Heart right ventricle (tissue), 16 donors: ENCODE measurements at regions not wholly inside any gene's neighbourhood (a gene's known extent, or its start where the extent isn't known, plus 50 kb on each side); places are given as distances from the start of the nearest gene placed in this dataset.

Experiments
- ATAC-seq, 8 donors: fragments of 200-7000 bp; cut with Tn5 transposase; one replicate each; pipeline ENCODE4 v1.9.1; 2020; ENCODE audit warnings: mild to moderate bottlenecking in 8 of 8, moderate library complexity in 8 of 8, moderate number of reproducible peaks in 1 of 8
- DNase-seq, 2 donors: peaks; one replicate each; pipeline ENCODE4 v3.0.0-alpha.2; 2020
- H3K27ac ChIP-seq, 10 donors: fragments of 200-600 bp; sonication (generic) in 2 of 10; one replicate each; pipeline versions ENCODE4 v1.5.0 to v1.8.0; 2020 to 2022; ENCODE audit warnings: mild to moderate bottlenecking in 3 of 10
- H3K27me3 ChIP-seq, 7 donors: fragments of 200-600 bp; one replicate each; pipeline ENCODE4 v1.8.0; 2021 to 2022; ENCODE audit warnings: mild to moderate bottlenecking in 2 of 7
- H3K36me3 ChIP-seq, 9 donors: fragments of 200-600 bp; sonication (generic) in 1 of 9; one replicate each; pipeline versions ENCODE4 v1.5.0 to v1.8.0; 2020 to 2022; ENCODE audit warnings: mild to moderate bottlenecking in 2 of 9
- H3K4me1 ChIP-seq, 9 donors: fragments of 200-600 bp; sonication (generic) in 1 of 9; one replicate each; pipeline versions ENCODE4 v1.5.0 to v1.8.0; 2020 to 2022; ENCODE audit warnings: mild to moderate bottlenecking in 4 of 9
- H3K4me3 ChIP-seq, 10 donors: fragments of 200-600 bp; sonication (generic) in 2 of 10; one replicate each; pipeline versions ENCODE4 v1.5.0 to v1.8.0; 2020 to 2022; ENCODE audit warnings: mild to moderate bottlenecking in 7 of 10, moderate library complexity in 2 of 10
- H3K9me3 ChIP-seq, 11 donors: fragments of 200-600 bp in 10 of 11; sonication (generic) in 2 of 11; one replicate each; pipeline versions ENCODE4 v1.5.0 to v1.8.0; 2013 to 2022; ENCODE audit warnings: mild to moderate bottlenecking in 2 of 11, control low read depth in 1 of 11, moderate library complexity in 1 of 11
- CTCF ChIP-seq, 9 donors: fragments of 200-600 bp; sonication (generic) in 2 of 9; IDR thresholded peaks; one replicate each; pipeline versions ENCODE4 v1.5.0 to v1.8.0; 2021 to 2022; ENCODE audit warnings: antibody characterized with exemption in 9 of 9, mild to moderate bottlenecking in 5 of 9, moderate library complexity in 1 of 9
- WGBS, 2 donors: extraction: QIAGEN DNeasy Blood & Tissue Kit; methylation state at CpG; one replicate each; pipeline ENCODE4 v1.1.7; 2013; ENCODE audit warnings: inconsistent platforms in 1 of 2; 5-methylcytosine and 5-hydroxymethylcytosine counted together
- intact Hi-C, 10 donors: fragments of 100-400 bp; cut with DNase I; formaldehyde crosslinking; loops; one replicate each; pipeline versions ENCODE4 v1.11.1 to v1.14.2; 2022
- donor health status: Arrhythmogenic right ventricular cardiomyopathy.
- donor health status: ischemic (EF 13 %, LVEDD 7.1; RV severe dilation, severe dysfunction).
- donor health status: healthy with polysubstance abuse.
- donor health status: DM: no; HTN: yes; CAD: no.
- donor health status: DM: no; HTN: no; CAD: no.
- donor health status: ischemic (EF 25% LVEDD 6.9; RV normal size, moderate dysfunction).
- donor health status: ischemic (EF 25% LVEDD 5.7; RV mildly dilated, moderate dysfunction).
- donor health status: healthy.
- donor health status: DM: yes; HTN: yes; CAD: no.
- donor health status: Ischemic cardiomyopathy.
- donor health status: ischemic (EF 35%, LVEDD 5.7; RV mildly dilated, moderate dysfunction).
- donor health status: nonischemic (EF 11% LVEDD 7.7; RV severe dilation, severe dysfunction).
- donor health status: DM: yes; HTN: yes; CAD: no.
- donor health status: PGD.
- donor health status: ischemic (EF 29% LVEDD 5.4; RV normal size, mild dysfunction).
- donor health status: nonischemic (EF 23%, LVEDD 6.1; RV moderate dilation, normal function).

- Histone ChIP-seq H3K9me3 (peaks cover 0 to 5% (median 0%) of the 10 kb centered on the region in 11 donors), H3K36me3 (no peaks in the 10 kb centered on the region), H3K27me3 (no peaks in the 10 kb centered on the region), H3K4me1 (no peaks in the 10 kb centered on the region), H3K4me3 (no peak overlapping the region), H3K27ac (no peak overlapping the region)
- WGBS, 2 donors = 79 to 92% methylated on average over 3 of the region's 3 CpGs
- intact Hi-C loops = no loop called here
- TF ChIP-seq CTCF (IDR thresholded peaks at IDR 0.05) = no peak
- no peak for DNase-seq
- ATAC-seq = no peak
These were observed 1295.9 kb downstream of the ZPLD1 start for GRCh38 chr3:103730744-103731143.

GRCh38 chr3:103752986-103753385 is 1318.2 kb downstream of the ZPLD1 start:
- ATAC-seq (no peak), DNase-seq (no peak)
- H3K27ac ChIP-seq = no peak overlapping the region
- no peaks in the 10 kb centered on the region for H3K27me3 ChIP-seq
- no peak overlapping the region for H3K4me3 ChIP-seq
- intact Hi-C loops = no loop called here
- no peak for TF ChIP-seq CTCF (IDR thresholded peaks at IDR 0.05)
- peaks cover 0 to 11% (median 0%) of the 10 kb centered on the region in 11 donors for H3K9me3 ChIP-seq
- no peaks in the 10 kb centered on the region for H3K4me1 ChIP-seq
- H3K36me3 ChIP-seq = no peaks in the 10 kb centered on the region

GRCh38 chr3:103767635-103768034 is 1332.8 kb downstream of the ZPLD1 start:
- H3K36me3 ChIP-seq = no peaks in the 10 kb centered on the region
- peaks cover 0 to 24% (median 10%) of the 10 kb centered on the region in 11 donors for H3K9me3 ChIP-seq
- no peak for TF ChIP-seq CTCF (IDR thresholded peaks at IDR 0.05)
- H3K4me3 ChIP-seq = no peak overlapping the region
- no peak overlapping the region for H3K27ac ChIP-seq
- 89 to 90% methylated on average over 12 of the region's 12 CpGs for WGBS, 2 donors
- intact Hi-C loops = no loop called here
- ATAC-seq (no peak), DNase-seq (no peak)
- H3K4me1 ChIP-seq = no peaks in the 10 kb centered on the region
- H3K27me3 ChIP-seq = no peaks in the 10 kb centered on the region

GRCh38 chr3:103785017-103785416 is 1350.2 kb downstream of the ZPLD1 start:
- Histone ChIP-seq H3K9me3 (peaks cover 0 to 5% (median 0%) of the 10 kb centered on the region in 11 donors), H3K4me3 (no peak overlapping the region), H3K4me1 (peaks cover 0 to 7% (median 0%) of the 10 kb centered on the region in 9 donors), H3K27me3 (no peaks in the 10 kb centered on the region), H3K27ac (no peak overlapping the region), H3K36me3 (no peaks in the 10 kb centered on the region)
- TF ChIP-seq CTCF (IDR thresholded peaks at IDR 0.05) = no peak
- intact Hi-C loops = no loop called here
- DNase-seq = no peak
- 87 to 92% methylated on average over 2 of the region's 2 CpGs for WGBS, 2 donors
- ATAC-seq = no peak
